Loucy (cell line): ENCODE measurements at regions not wholly inside any gene's neighbourhood (a gene's known extent, or its start where the extent isn't known, plus 50 kb on each side); places are given as distances from the start of the nearest gene placed in this dataset.

ENCODE experiments used
- H2AFZ ChIP-seq: fragments of 200-600 bp; sonication (generic); 2 replicates; pipeline ENCODE4 v1.6.0; 2016; ENCODE audit warnings: antibody characterized with exemption, mild to moderate bottlenecking, low read length, moderate library complexity
- H3F3A ChIP-seq: fragments of 200-600 bp; 2 replicates; pipeline ENCODE4 v1.6.0; 2016; ENCODE audit warnings: antibody characterized with exemption, low read depth, mild to moderate bottlenecking
- H3K27me3 ChIP-seq: fragments of 200-600 bp; sonication (generic); 2 replicates; pipeline ENCODE4 v1.6.1; 2014; ENCODE audit warnings: low read length, mild to moderate bottlenecking; ENCODE audit not compliant: insufficient read depth, poor library complexity, severe bottlenecking
- H3K36me3 ChIP-seq: fragments of 200-600 bp; sonication (generic); 2 replicates; pipeline ENCODE4 v1.6.1; 2016; ENCODE audit warnings: low read length; ENCODE audit not compliant: insufficient read depth
- H3K4me1 ChIP-seq: fragments of 200-600 bp; sonication (generic); 2 replicates; pipeline ENCODE4 v1.5.1; 2014; ENCODE audit warnings: low read length, mild to moderate bottlenecking; ENCODE audit not compliant: insufficient read depth, poor library complexity, severe bottlenecking
- H3K4me2 ChIP-seq: fragments of 200-600 bp; sonication (generic); 2 replicates; pipeline ENCODE4 v1.6.0; 2014; ENCODE audit warnings: antibody characterized with exemption, low read length, low read depth, mild to moderate bottlenecking; ENCODE audit not compliant: poor library complexity, severe bottlenecking
- H3K4me3 ChIP-seq: fragments of 200-600 bp; sonication (generic); 2 replicates; pipeline ENCODE4 v1.5.1; 2014; ENCODE audit warnings: low read length, mild to moderate bottlenecking, mixed read lengths; ENCODE audit not compliant: poor library complexity, severe bottlenecking
- H3K79me2 ChIP-seq: fragments of 200-600 bp; sonication (generic); 2 replicates; pipeline ENCODE4 v1.6.1; 2014; ENCODE audit warnings: low read length; ENCODE audit not compliant: insufficient read depth
- H3K9ac ChIP-seq: fragments of 200-600 bp; sonication (generic); 2 replicates; pipeline ENCODE4 v1.6.0; 2014; ENCODE audit warnings: mild to moderate bottlenecking, low read depth, low read length, moderate library complexity; ENCODE audit not compliant: poor library complexity, severe bottlenecking
- H3K9me2 ChIP-seq: fragments of 200-600 bp; sonication (generic); replicated peaks from 2 replicates; pipeline ENCODE4 v1.6.1; 2016; ENCODE audit warnings: low read depth, low read length, mixed read lengths
- H3K9me3 ChIP-seq: fragments of 200-600 bp; sonication (generic); 2 replicates; pipeline ENCODE4 v1.6.1; 2014; ENCODE audit warnings: mild to moderate bottlenecking, antibody characterized with exemption, low read length, low read depth; ENCODE audit not compliant: insufficient read depth
- H4K20me1 ChIP-seq: fragments of 200-600 bp; sonication (generic); 2 replicates; pipeline ENCODE4 v1.6.0; 2014; ENCODE audit warnings: antibody characterized with exemption, low read length, mild to moderate bottlenecking; ENCODE audit not compliant: insufficient read depth, poor library complexity, severe bottlenecking
- EZH2phosphoT487 ChIP-seq: fragments of 200-600 bp; IDR thresholded peaks from 2 replicates; pipeline ENCODE4 v1.6.1; 2018; ENCODE audit warnings: antibody characterized with exemption, mild to moderate bottlenecking, moderate library complexity, borderline replicate concordance
- TF ChIP-seq, protein P1 (sequence below): fragments of 200-600 bp; sonication (generic); conservative IDR thresholded peaks from 2 replicates; pipeline ENCODE4 v1.5.1; 2014; ENCODE audit warnings: mild to moderate bottlenecking, antibody characterized with exemption, low read length

DNA sequence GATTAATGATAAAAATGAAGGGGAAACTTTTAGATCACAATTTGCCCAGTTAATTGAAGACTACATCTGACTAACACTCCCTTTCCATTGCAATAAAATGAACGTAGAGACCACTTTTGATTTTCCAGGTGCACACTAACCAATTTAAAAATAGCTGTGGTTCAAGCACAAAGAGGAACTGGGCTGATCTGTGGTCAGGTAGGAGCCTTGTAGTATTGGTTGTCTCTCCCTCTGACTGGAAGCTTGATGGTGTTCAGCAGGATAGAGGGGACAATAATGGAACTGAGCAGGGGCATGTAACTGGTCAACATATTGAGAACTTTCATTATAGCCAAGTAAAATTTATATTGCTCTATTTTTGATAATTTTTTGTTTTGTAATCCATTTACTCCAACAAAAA, 886.8 kb upstream of the SEMA6A start:
- no peaks in the 10 kb centered on the region for H3K36me3 ChIP-seq
- no peak overlapping the region for H3K4me2 ChIP-seq
- no peak overlapping the region for H2AFZ ChIP-seq
- no peaks in the 10 kb centered on the region for H3K27me3 ChIP-seq
- no peaks in the 10 kb centered on the region for H4K20me1 ChIP-seq
- no peaks in the 10 kb centered on the region for H3K9me3 ChIP-seq
- no peak overlapping the region for H3K4me3 ChIP-seq
- H3K9ac ChIP-seq: no peak overlapping the region
- no peaks in the 10 kb centered on the region for H3K9me2 ChIP-seq
- no peaks in the 10 kb centered on the region for H3F3A ChIP-seq
- no peaks in the 10 kb centered on the region for H3K79me2 ChIP-seq
- H3K4me1 ChIP-seq: no peaks in the 10 kb centered on the region
- TF ChIP-seq, protein P1, sequence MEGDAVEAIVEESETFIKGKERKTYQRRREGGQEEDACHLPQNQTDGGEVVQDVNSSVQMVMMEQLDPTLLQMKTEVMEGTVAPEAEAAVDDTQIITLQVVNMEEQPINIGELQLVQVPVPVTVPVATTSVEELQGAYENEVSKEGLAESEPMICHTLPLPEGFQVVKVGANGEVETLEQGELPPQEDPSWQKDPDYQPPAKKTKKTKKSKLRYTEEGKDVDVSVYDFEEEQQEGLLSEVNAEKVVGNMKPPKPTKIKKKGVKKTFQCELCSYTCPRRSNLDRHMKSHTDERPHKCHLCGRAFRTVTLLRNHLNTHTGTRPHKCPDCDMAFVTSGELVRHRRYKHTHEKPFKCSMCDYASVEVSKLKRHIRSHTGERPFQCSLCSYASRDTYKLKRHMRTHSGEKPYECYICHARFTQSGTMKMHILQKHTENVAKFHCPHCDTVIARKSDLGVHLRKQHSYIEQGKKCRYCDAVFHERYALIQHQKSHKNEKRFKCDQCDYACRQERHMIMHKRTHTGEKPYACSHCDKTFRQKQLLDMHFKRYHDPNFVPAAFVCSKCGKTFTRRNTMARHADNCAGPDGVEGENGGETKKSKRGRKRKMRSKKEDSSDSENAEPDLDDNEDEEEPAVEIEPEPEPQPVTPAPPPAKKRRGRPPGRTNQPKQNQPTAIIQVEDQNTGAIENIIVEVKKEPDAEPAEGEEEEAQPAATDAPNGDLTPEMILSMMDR: no peak
- TF ChIP-seq EZH2phosphoT487: no peak

DNA sequence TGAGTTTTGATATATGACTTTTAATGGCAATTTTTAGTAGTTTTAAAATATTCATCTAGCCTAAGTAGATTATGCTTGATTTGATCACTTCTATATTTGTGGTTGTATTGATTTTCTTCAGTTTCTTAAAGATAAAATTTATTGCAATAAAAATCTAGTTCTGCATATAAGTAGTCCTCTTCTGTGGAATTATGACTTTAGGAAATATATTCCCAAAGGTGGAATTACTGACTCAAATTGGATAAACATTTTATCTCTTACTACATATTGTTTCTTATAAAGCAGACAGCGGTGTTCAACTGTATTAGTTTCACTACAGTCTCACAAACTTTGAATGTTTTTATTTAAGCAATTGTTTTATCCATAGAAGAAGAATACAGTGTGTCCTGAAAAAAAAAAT, 883.0 kb upstream of the SEMA6A start:
- no peaks in the 10 kb centered on the region for H3K9me2 ChIP-seq
- H3K4me3 ChIP-seq: no peak overlapping the region
- no peaks in the 10 kb centered on the region for H3K36me3 ChIP-seq
- no peak for TF ChIP-seq EZH2phosphoT487
- TF ChIP-seq, protein P1: no peak
- no peak overlapping the region for H3K4me2 ChIP-seq
- no peaks in the 10 kb centered on the region for H3F3A ChIP-seq
- no peaks in the 10 kb centered on the region for H3K79me2 ChIP-seq
- no peak overlapping the region for H2AFZ ChIP-seq
- H3K9ac ChIP-seq: no peak overlapping the region
- H3K4me1 ChIP-seq: no peaks in the 10 kb centered on the region
- H3K27me3 ChIP-seq: no peaks in the 10 kb centered on the region
- no peaks in the 10 kb centered on the region for H3K9me3 ChIP-seq
- no peaks in the 10 kb centered on the region for H4K20me1 ChIP-seq

DNA sequence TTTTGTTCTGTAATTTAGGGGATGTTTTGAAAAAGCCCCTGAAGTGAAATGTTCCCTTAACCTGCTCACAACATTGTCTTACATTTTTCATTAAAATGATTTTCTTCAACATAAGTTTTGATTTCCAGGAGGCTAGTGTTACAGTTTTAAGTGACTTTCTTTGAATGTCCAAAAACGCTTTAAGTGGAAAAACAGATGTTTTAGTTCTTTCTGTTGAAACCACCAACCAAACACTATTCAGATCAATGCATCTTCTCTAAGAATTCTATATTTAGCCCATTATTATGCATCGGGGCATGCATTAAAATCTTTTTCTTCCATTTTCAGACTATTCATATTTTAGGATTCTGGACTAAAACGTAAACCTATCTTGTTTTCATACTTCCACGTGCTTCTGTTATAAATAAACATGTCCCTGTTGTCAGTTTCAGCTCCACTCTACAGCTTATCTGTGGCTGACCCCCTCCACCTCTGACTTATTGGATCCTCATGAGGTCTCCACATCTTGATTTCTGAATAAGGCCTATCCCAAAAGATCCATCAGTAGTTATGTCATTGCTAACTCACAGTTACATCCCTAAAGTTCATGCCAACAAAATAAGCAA, 882.3 kb upstream of the SEMA6A start:
- H3K4me3 ChIP-seq: no peak overlapping the region
- no peaks in the 10 kb centered on the region for H3K9me3 ChIP-seq
- no peak overlapping the region for H2AFZ ChIP-seq
- TF ChIP-seq, protein P1: no peak
- TF ChIP-seq EZH2phosphoT487: no peak
- H3K4me2 ChIP-seq: no peak overlapping the region
- H3F3A ChIP-seq: no peaks in the 10 kb centered on the region
- no peaks in the 10 kb centered on the region for H3K36me3 ChIP-seq
- no peak overlapping the region for H3K9ac ChIP-seq
- no peaks in the 10 kb centered on the region for H3K79me2 ChIP-seq
- no peaks in the 10 kb centered on the region for H3K9me2 ChIP-seq
- no peaks in the 10 kb centered on the region for H4K20me1 ChIP-seq
- H3K4me1 ChIP-seq: no peaks in the 10 kb centered on the region
- H3K27me3 ChIP-seq: no peaks in the 10 kb centered on the region
